IPS DF 6.9 (cell line): ENCODE measurements at regions not wholly inside any gene's neighbourhood (a gene's known extent, or its start where the extent isn't known, plus 50 kb on each side); places are given as distances from the start of the nearest gene placed in this dataset.
A peak's percentile ranks its signal among the peaks of the same experiment; 100 is the strongest.

Source experiments
- DNase-seq: peaks from one replicate; pipeline ENCODE4 v3.0.0-alpha.2; 2013; ENCODE audit warnings: low read depth, low spot score
- H3K27ac ChIP-seq: one replicate; pipeline ENCODE4 v1.5.1; 2013; ENCODE audit warnings: low read length, control low read depth
- H3K27me3 ChIP-seq: 2 replicates; pipeline ENCODE4 v1.6.1; 2013; ENCODE audit warnings: mild to moderate bottlenecking, low read length; ENCODE audit not compliant: control insufficient read depth, insufficient read depth
- H3K36me3 ChIP-seq: 2 replicates; pipeline ENCODE4 v1.6.1; 2013; ENCODE audit warnings: low read length; ENCODE audit not compliant: control insufficient read depth, insufficient read depth
- H3K4me1 ChIP-seq: 2 replicates; pipeline ENCODE4 v1.6.1; 2013; ENCODE audit warnings: low read length; ENCODE audit not compliant: control insufficient read depth, insufficient read depth
- H3K4me3 ChIP-seq: 2 replicates; pipeline ENCODE4 v1.5.1; 2013; ENCODE audit warnings: mild to moderate bottlenecking, low read length
- H3K9me3 ChIP-seq: 2 replicates; pipeline ENCODE4 v1.6.1; 2013; ENCODE audit warnings: low read length, inconsistent platforms; ENCODE audit not compliant: control insufficient read depth, insufficient read depth
- WGBS: extraction: QIAGEN DNeasy Blood & Tissue Kit; methylation state at CpG from one replicate; pipeline ENCODE4 v1.1.7; 2013; ENCODE audit warnings: mixed read lengths, missing lambda C conversion rate; ENCODE audit not compliant: insufficient read length, insufficient coverage; 5-methylcytosine and 5-hydroxymethylcytosine counted together

DNA sequence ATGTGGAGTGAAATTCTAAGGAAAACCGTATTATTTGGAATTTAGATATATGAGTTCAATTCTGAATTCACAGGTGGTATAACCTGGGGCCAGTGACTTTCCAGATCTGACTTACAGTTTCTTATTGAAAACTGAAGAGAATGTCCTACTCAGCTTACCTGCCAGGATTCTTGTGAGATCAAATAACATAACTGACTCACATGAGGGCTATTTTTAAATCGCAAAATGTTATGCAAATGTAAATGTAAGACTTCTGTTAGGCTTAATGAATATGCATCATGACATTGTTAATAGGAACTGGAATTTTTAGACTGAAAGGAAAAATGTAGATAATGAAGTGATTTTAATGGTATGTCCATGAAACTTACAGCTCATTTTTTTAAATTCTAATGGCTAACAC lies 1142.1 kb downstream of the FLRT2 start:
- Histone ChIP-seq H3K27me3 (no peaks in the 10 kb centered on the region), H3K4me3 (no peak overlapping the region), H3K27ac (no peak overlapping the region), H3K36me3 (no peaks in the 10 kb centered on the region), H3K4me1 (peaks cover 3% of the 10 kb centered on the region; the same call in 1 of the 2 replicates), H3K9me3 (no peaks in the 10 kb centered on the region)
- no CpG with 5 or more reads among the region's 2 CpGs for WGBS
- DNase-seq: no peak

DNA sequence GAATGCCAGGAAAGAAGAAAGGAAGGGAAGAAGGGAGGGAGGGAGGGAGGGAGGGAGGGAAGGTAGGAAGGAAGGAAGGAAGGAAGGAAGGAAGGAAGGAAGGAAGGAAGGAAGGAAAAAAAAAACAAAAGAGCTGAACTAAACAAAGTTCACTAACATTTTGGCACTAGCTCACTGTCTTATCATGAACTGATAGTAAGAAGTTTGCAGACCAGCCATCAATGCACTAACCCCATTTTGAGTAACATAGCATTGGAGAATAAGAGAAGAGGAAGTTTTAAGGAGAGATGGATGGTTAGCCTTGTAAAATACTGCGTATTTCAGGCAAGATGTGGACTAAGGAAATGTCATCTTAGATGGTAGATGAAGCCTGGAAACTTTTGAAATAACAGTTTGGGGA lies 1136.0 kb downstream of the FLRT2 start:
- no peak overlapping the region for H3K27ac ChIP-seq
- DNase-seq: no peak
- no CpG with 5 or more reads among the region's 1 CpG for WGBS

DNA sequence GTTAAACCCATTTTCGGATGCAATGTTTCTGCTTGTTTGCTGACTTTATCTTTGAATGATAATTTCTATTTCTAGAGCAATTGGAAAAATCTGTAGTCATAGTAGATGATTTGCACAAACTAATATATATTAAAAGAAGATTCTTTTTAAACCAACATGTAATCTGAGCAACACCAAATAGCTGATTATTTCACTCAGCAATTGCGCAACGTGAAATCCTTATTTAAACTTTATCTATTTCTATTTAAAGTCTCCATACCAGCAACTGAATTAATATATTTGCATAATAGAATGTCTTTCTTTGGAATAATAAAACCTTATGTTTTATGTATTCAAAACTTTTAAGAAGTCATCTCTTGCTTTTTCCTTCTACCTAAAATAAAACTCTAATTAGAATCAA lies 1132.4 kb downstream of the FLRT2 start:
- no peak overlapping the region for H3K4me3 ChIP-seq
- H3K4me1 ChIP-seq: no peaks in the 10 kb centered on the region
- H3K36me3 ChIP-seq: no peaks in the 10 kb centered on the region
- DNase-seq: no peak
- 100% methylated on average over 1 of the region's 3 CpGs for WGBS
- H3K27me3 ChIP-seq: no peaks in the 10 kb centered on the region
- no peaks in the 10 kb centered on the region for H3K9me3 ChIP-seq
- no peak overlapping the region for H3K27ac ChIP-seq

More for the DNA sequence above, 1136.0 kb downstream of the FLRT2 start:
- no peaks in the 10 kb centered on the region for H3K9me3 ChIP-seq
- H3K4me3 ChIP-seq: no peak overlapping the region
- H3K27me3 ChIP-seq: no peaks in the 10 kb centered on the region
- H3K36me3 ChIP-seq: no peaks in the 10 kb centered on the region
- H3K4me1 ChIP-seq: no peaks in the 10 kb centered on the region

DNA sequence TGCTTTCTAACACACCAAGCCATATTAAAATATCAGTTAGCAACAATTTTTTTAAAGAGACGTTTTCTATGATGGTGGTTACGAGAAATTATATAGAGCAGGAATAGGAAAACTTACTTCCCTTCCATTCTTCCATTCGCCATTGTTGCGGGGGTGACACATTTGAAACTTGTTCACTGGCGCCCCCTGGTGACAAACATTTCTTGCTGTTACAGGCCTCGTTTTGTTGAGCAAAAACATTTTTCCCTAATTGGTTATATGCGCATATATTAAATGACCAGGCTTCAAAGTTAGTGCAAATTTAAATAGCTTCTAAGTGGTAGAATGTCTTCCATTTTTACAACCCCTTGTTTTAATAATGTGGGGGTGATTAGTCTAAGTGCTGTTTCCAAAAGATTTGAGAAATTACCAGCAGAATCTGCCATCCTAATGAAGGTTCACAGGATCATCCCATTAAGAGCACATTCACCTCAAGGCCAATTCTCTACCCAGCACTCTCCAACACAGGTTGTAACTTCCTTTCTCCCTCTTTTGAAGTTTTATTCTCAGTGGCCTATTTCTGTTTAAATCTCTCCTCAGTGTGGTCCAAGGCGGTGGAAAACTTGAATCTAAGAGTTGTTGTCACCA lies 1124.7 kb downstream of the FLRT2 start:
- no CpG with 5 or more reads among the region's 8 CpGs for WGBS
- no peaks in the 10 kb centered on the region for H3K4me1 ChIP-seq
- H3K36me3 ChIP-seq: no peaks in the 10 kb centered on the region
- H3K27ac ChIP-seq: no peak overlapping the region
- peak; percentile 72 for DNase-seq
- H3K27me3 ChIP-seq: no peaks in the 10 kb centered on the region
- no peak overlapping the region for H3K4me3 ChIP-seq
- H3K9me3 ChIP-seq: no peaks in the 10 kb centered on the region

DNA sequence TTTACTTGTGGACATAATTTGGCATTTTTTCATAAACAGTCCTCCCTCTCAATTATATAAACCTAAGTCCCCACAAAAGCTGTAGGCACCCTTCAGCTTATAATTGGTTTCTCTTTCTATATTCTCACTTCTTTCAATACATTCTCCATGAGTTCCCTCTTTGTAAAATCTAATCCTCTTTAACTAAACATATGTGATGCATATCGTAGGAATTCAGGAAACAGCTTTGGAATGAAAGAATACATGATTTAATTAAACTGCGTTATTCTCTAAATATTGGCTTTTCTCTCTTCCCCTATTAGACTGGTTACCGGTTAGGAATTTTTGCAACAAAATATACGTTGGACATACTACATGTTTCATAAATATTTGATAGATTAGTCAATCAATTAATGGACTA lies 1122.6 kb downstream of the FLRT2 start:
- 100% methylated on average over 1 of the region's 4 CpGs for WGBS
- Histone ChIP-seq H3K27me3 (no peaks in the 10 kb centered on the region), H3K4me3 (no peak overlapping the region), H3K36me3 (no peaks in the 10 kb centered on the region), H3K9me3 (no peaks in the 10 kb centered on the region), H3K4me1 (no peaks in the 10 kb centered on the region), H3K27ac (no peak overlapping the region)
- no peak for DNase-seq

DNA sequence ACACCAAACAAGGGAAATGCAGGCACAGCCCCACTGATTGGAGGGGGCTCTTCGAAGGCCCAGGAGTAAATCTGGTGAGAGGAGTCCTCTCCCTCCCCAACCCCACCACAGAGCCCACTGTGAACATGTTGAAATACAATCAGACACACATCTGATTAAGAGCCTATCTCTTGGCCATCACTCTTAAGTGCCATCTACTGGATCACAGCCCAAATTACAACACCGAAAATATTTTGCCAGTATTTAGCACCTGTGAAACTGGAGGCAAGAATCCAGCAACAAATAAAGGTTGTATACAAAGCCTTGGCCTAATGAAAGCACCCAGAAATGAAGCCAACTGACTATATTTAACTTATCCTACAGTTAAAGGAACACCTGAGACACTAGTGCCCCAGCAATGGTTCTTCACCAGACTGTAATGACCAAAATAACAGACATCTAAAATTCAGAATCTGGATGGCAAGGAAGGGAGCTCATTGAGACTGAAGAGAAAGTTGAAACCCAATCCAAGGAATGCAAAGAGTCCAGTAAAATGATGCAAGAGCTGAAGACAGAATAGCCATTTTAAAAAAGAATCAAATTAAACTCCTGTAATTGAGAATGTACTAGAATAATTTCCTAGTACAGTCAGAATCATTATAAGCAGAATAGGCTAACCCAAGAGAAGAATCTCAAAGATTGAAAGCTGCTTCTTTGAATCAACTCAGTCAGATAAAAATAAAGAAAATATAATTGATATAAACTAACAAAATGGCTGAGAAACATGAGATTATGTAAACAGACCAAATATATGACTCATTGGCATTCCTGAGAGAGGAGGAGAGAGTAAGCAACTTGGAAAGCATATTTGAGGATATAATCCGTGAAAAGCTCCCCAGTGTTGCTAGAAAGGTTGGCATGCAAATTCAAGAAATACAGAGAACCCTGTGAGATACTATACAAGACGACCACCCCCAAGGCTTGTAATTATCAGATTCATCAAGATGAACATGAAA lies 1117.0 kb downstream of the FLRT2 start:
- no peak overlapping the region for H3K4me3 ChIP-seq
- WGBS: no CpG with 5 or more reads among the region's 4 CpGs
- no peaks in the 10 kb centered on the region for H3K36me3 ChIP-seq
- H3K27ac ChIP-seq: no peak overlapping the region
- H3K4me1 ChIP-seq: no peaks in the 10 kb centered on the region
- no peak for DNase-seq
- H3K27me3 ChIP-seq: no peaks in the 10 kb centered on the region
- H3K9me3 ChIP-seq: no peaks in the 10 kb centered on the region

DNA sequence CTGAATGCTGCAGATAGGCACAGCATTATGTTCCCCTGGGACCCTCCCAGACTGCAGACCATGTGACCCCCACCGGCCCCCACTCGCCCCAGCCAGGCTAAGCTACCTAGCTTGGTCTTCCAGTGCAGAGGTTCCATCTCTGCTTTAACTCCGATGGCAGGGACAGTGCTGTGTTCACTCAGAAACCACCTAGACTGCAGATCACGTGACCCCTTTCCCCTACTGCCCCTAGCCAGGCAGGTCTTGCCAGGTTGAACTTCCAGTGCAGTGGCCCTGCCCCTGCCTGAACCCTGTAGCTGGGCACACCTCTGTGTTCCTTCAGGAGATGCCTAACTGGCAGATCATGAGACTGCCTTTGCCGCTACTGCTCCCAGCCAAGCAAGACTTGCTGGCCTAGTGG lies 1116.2 kb downstream of the FLRT2 start:
- no peak for DNase-seq
- Histone ChIP-seq H3K27me3 (no peaks in the 10 kb centered on the region), H3K4me3 (no peak overlapping the region), H3K36me3 (no peaks in the 10 kb centered on the region), H3K4me1 (no peaks in the 10 kb centered on the region), H3K27ac (no peak overlapping the region), H3K9me3 (no peaks in the 10 kb centered on the region)
- no CpG with 5 or more reads among the region's 5 CpGs for WGBS

DNA sequence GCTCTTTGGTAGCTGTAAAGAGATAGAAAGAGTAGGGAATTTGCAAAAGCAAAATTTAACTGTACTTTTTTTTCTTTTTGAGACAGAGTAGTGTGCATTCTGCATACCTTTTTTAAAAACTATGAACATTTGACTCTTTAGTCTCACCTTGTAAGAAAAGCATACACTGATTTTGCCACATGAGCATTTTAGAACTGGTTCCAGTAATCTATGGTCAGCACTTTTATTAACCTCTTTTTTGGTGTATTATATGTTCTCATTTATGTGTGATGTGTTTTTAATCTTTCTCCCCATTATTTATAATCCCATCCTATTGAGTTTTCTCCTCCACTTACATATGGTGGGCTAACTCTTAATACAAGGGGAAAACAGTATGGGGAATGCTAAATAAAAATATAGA lies 1111.4 kb downstream of the FLRT2 start:
- Histone ChIP-seq H3K9me3 (no peaks in the 10 kb centered on the region), H3K27ac (no peak overlapping the region), H3K4me3 (no peak overlapping the region), H3K27me3 (no peaks in the 10 kb centered on the region), H3K36me3 (no peaks in the 10 kb centered on the region), H3K4me1 (no peaks in the 10 kb centered on the region)
- no peak for DNase-seq

DNA sequence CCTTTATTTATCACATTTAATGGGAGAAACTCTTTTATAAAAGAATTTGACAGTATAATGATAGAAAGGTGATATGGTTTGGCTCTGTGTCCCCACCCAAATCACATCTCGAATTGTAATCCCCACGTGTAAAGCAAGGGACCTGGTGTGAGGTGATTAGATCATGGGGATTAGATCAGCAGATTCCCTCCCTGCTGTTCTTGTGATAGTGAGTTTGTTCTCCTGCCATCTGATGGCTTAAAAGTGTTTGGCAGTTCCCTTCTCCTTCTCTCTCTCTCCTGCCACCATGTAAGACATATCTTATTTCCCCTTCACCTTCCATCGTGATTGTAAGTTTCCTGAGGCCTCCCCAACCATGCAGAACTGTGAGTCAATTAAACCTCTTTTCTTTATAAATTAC lies 1110.3 kb downstream of the FLRT2 start:
- Histone ChIP-seq H3K9me3 (no peaks in the 10 kb centered on the region), H3K27ac (no peak overlapping the region), H3K36me3 (no peaks in the 10 kb centered on the region), H3K27me3 (no peaks in the 10 kb centered on the region), H3K4me1 (no peaks in the 10 kb centered on the region), H3K4me3 (no peak overlapping the region)
- no CpG with 5 or more reads among the region's 3 CpGs for WGBS
- no peak for DNase-seq

DNA sequence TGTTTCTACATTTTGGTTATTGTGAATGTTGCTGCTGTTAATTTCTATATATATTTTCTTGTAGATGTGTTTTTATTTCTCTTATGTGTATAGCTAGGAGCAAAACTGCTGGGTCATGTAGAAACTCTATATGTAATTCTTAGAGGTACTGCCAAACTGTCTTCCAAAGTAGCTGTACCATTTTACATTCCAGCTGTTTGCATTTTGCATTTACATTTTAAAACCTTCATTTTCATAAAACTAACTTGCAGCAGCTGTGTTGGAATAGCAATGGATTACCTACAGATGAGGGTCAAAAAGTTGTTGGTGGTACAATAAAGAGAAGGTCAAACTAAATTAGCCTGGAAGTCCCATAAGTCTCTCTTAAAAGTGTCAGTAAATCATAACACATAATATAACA lies 1109.7 kb downstream of the FLRT2 start:
- Histone ChIP-seq H3K27ac (no peak overlapping the region), H3K27me3 (no peaks in the 10 kb centered on the region), H3K36me3 (no peaks in the 10 kb centered on the region), H3K4me1 (no peaks in the 10 kb centered on the region), H3K9me3 (no peaks in the 10 kb centered on the region), H3K4me3 (no peak overlapping the region)
- no peak for DNase-seq

DNA sequence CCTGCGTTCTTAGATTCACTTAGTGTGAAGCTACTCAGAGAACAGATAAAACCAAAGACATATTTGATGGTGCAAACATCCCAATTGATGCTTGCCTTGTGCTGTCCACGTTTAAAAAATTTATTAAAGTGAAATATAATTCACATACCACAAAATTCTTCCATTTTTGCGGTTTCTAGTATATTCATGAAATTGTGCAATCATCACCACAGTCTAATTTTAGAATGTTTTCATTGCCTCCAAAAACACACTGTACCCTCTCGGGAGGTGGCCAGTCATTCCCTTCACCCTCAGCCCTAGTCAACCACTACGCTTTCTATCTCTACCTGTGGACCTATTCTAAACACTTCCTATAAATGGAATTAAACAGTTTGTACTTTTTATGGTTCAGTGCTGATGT lies 1109.2 kb downstream of the FLRT2 start:
- H3K27ac ChIP-seq: no peak overlapping the region
- no CpG with 5 or more reads among the region's 5 CpGs for WGBS
- no peak for DNase-seq
- H3K27me3 ChIP-seq: no peaks in the 10 kb centered on the region
- no peaks in the 10 kb centered on the region for H3K9me3 ChIP-seq
- no peaks in the 10 kb centered on the region for H3K36me3 ChIP-seq
- no peak overlapping the region for H3K4me3 ChIP-seq
- no peaks in the 10 kb centered on the region for H3K4me1 ChIP-seq
